Heart left ventricle (tissue), 13 donors: ENCODE measurements at regions not wholly inside any gene's neighbourhood (a gene's known extent, or its start where the extent isn't known, plus 50 kb on each side); places are given as distances from the start of the nearest gene placed in this dataset.

Source experiments
- POLR2A ChIP-seq, 2 donors: fragments of 450-650 bp; IDR thresholded peaks; one replicate each; pipeline ENCODE4 v1.6.1; 2017; ENCODE audit warnings: antibody characterized with exemption in 2 of 2, mild to moderate bottlenecking in 2 of 2, moderate library complexity in 2 of 2
- TF ChIP-seq, protein P1 (sequence below), 12 donors: fragments of 200-600 bp; sonication (generic) in 4 of 12; IDR thresholded peaks; one replicate each; pipeline versions ENCODE4 v1.5.0 to v1.8.0; 2018 to 2022; ENCODE audit warnings: antibody characterized with exemption in 12 of 12, mild to moderate bottlenecking in 5 of 12
- donor health status: ischemic (EF 13 %, LVEDD 7.1; RV severe dilation, severe dysfunction).
- donor health status: DM: no; HTN: yes; CAD: no.
- donor health status: DM: no; HTN: no; CAD: no.
- donor health status: ischemic (EF 25% LVEDD 6.9; RV normal size, moderate dysfunction).
- donor health status: ischemic (EF 25% LVEDD 5.7; RV mildly dilated, moderate dysfunction).
- donor health status: ischemic (EF 35%, LVEDD 5.7; RV mildly dilated, moderate dysfunction).
- donor health status: nonischemic (EF 11% LVEDD 7.7; RV severe dilation, severe dysfunction).
- donor health status: DM: yes; HTN: yes; CAD: no.
- donor health status: PGD.
- donor health status: ischemic (EF 29% LVEDD 5.4; RV normal size, mild dysfunction).
- donor health status: nonischemic (EF 23%, LVEDD 6.1; RV moderate dilation, normal function).

GRCh38 chr12:112738531-112738930 is 53.0 kb upstream of the RPH3A start:
- TF ChIP-seq, protein P1, sequence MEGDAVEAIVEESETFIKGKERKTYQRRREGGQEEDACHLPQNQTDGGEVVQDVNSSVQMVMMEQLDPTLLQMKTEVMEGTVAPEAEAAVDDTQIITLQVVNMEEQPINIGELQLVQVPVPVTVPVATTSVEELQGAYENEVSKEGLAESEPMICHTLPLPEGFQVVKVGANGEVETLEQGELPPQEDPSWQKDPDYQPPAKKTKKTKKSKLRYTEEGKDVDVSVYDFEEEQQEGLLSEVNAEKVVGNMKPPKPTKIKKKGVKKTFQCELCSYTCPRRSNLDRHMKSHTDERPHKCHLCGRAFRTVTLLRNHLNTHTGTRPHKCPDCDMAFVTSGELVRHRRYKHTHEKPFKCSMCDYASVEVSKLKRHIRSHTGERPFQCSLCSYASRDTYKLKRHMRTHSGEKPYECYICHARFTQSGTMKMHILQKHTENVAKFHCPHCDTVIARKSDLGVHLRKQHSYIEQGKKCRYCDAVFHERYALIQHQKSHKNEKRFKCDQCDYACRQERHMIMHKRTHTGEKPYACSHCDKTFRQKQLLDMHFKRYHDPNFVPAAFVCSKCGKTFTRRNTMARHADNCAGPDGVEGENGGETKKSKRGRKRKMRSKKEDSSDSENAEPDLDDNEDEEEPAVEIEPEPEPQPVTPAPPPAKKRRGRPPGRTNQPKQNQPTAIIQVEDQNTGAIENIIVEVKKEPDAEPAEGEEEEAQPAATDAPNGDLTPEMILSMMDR (IDR thresholded peaks at IDR 0.05), result no peak
- no peak for TF ChIP-seq POLR2A (IDR thresholded peaks at IDR 0.05)
